Heart left ventricle (tissue), 13 donors: ENCODE measurements at regions not wholly inside any gene's neighbourhood (a gene's known extent, or its start where the extent isn't known, plus 50 kb on each side); places are given as distances from the start of the nearest gene placed in this dataset.

ENCODE experiments used
- CTCF ChIP-seq, 12 donors: fragments of 200-600 bp; sonication (generic) in 4 of 12; IDR thresholded peaks; one replicate each; pipeline versions ENCODE4 v1.5.0 to v1.8.0; 2018 to 2022; ENCODE audit warnings: antibody characterized with exemption in 12 of 12, mild to moderate bottlenecking in 5 of 12
- POLR2A ChIP-seq, 2 donors: fragments of 450-650 bp; IDR thresholded peaks; one replicate each; pipeline ENCODE4 v1.6.1; 2017; ENCODE audit warnings: antibody characterized with exemption in 2 of 2, mild to moderate bottlenecking in 2 of 2, moderate library complexity in 2 of 2
- donor health status: ischemic (EF 13 %, LVEDD 7.1; RV severe dilation, severe dysfunction).
- donor health status: DM: no; HTN: yes; CAD: no.
- donor health status: DM: no; HTN: no; CAD: no.
- donor health status: ischemic (EF 25% LVEDD 6.9; RV normal size, moderate dysfunction).
- donor health status: ischemic (EF 25% LVEDD 5.7; RV mildly dilated, moderate dysfunction).
- donor health status: ischemic (EF 35%, LVEDD 5.7; RV mildly dilated, moderate dysfunction).
- donor health status: nonischemic (EF 11% LVEDD 7.7; RV severe dilation, severe dysfunction).
- donor health status: DM: yes; HTN: yes; CAD: no.
- donor health status: PGD.
- donor health status: ischemic (EF 29% LVEDD 5.4; RV normal size, mild dysfunction).
- donor health status: nonischemic (EF 23%, LVEDD 6.1; RV moderate dilation, normal function).

- peak in 5 of 12 donors; percentile 10 to 50 (median 47) for TF ChIP-seq CTCF (IDR thresholded peaks at IDR 0.05)
- TF ChIP-seq POLR2A (IDR thresholded peaks at IDR 0.05), result no peak
Observed at GRCh38 chrX:131792356-131792749, 230.7 kb upstream of the STK26 start.
